Nephron progenitor cell (in vitro differentiated cells): ENCODE measurements at regions not wholly inside any gene's neighbourhood (a gene's known extent, or its start where the extent isn't known, plus 50 kb on each side); places are given as distances from the start of the nearest gene placed in this dataset.
"Not testable (repeated sequence)": the region's sequence is repeated elsewhere in the genome, so short reads cannot be mapped to it uniquely, and the experiment has no call there.

ENCODE experiments used
- DNase-seq: peaks from one replicate; pipeline ENCODE4 v3.0.0; 2021
- H3K27ac Mint-ChIP-seq: 2 replicates; pipeline ENCODE4 v1.8.0; 2021; ENCODE audit warnings: mild to moderate bottlenecking, moderate library complexity, mixed read lengths
- H3K27me3 Mint-ChIP-seq: 2 replicates; pipeline ENCODE4 v1.8.0; 2021; ENCODE audit warnings: mild to moderate bottlenecking, low read depth, mixed read lengths; ENCODE audit not compliant: poor library complexity
- H3K36me3 Mint-ChIP-seq: 2 replicates; pipeline ENCODE4 v1.8.0; 2021; ENCODE audit warnings: low read depth, mixed read lengths
- H3K4me1 Mint-ChIP-seq: 2 replicates; pipeline ENCODE4 v1.8.0; 2021; ENCODE audit warnings: mixed read lengths
- H3K4me3 Mint-ChIP-seq: 2 replicates; pipeline ENCODE4 v1.8.0; 2021; ENCODE audit warnings: mild to moderate bottlenecking, moderate library complexity, mixed read lengths
- H3K9me3 Mint-ChIP-seq: 2 replicates; pipeline ENCODE4 v1.8.0; 2021; ENCODE audit warnings: mild to moderate bottlenecking, moderate library complexity, mixed read lengths
- TF ChIP-seq, protein P1 (sequence below): fragments of 200-600 bp; sonication (generic); IDR thresholded peaks from 2 replicates; pipeline ENCODE4 v1.5.0; 2021; ENCODE audit warnings: antibody characterized with exemption

DNA sequence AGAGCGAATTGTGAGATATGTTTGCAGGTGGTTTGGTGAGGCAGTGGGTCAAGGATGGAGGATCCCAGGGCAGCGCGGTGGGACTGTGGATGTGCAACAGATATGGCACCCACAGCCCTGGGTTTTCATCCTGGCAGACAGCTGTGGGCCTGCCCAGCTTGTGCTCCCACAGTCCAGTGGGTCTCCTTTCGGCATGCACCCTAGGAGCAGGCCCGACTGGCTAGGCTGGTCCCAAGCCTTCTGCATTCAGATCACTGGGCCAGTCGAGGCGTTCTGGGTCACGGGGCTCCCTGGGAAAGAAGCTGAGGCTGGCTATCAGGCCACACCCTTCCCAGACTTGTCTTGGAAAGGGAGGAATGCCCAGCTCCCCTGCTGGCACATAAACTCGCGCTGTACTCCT, 2289.6 kb downstream of the ARAP2 start:
- TF ChIP-seq, protein P1, sequence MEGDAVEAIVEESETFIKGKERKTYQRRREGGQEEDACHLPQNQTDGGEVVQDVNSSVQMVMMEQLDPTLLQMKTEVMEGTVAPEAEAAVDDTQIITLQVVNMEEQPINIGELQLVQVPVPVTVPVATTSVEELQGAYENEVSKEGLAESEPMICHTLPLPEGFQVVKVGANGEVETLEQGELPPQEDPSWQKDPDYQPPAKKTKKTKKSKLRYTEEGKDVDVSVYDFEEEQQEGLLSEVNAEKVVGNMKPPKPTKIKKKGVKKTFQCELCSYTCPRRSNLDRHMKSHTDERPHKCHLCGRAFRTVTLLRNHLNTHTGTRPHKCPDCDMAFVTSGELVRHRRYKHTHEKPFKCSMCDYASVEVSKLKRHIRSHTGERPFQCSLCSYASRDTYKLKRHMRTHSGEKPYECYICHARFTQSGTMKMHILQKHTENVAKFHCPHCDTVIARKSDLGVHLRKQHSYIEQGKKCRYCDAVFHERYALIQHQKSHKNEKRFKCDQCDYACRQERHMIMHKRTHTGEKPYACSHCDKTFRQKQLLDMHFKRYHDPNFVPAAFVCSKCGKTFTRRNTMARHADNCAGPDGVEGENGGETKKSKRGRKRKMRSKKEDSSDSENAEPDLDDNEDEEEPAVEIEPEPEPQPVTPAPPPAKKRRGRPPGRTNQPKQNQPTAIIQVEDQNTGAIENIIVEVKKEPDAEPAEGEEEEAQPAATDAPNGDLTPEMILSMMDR: no peak
- H3K27ac Mint-ChIP-seq: no peak overlapping the region

DNA sequence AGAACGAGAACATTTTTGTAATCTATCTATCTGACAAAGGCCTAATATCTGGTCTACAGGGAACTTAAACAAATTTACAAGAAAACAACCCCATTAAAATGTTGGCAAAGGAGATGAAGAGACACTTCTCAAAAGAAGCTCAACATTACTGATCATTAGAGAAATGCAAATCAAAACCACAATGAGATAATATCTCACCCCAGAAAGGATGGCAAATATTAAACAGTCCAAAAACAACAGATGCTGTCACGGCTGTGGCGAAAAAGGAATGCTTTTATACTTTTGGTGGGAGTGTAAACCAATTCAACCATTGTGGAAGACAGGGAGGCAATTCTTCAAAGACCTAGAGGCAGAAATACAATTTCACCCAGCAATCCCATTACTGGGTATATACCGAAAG, 2284.8 kb downstream of the ARAP2 start:
- TF ChIP-seq, protein P1: no peak
- Mint-ChIP-seq H3K4me3 (no peak overlapping the region), H3K27me3 (peaks cover 2% of the 10 kb centered on the region)

More for the DNA sequence above, 2289.6 kb downstream of the ARAP2 start:
- H3K27me3 Mint-ChIP-seq: peaks cover 2% of the 10 kb centered on the region
- H3K36me3 Mint-ChIP-seq: no peaks in the 10 kb centered on the region
- no peak for DNase-seq
- H3K9me3 Mint-ChIP-seq: peaks cover 7% of the 10 kb centered on the region
- H3K4me1 Mint-ChIP-seq: no peaks in the 10 kb centered on the region
- no peak overlapping the region for H3K4me3 Mint-ChIP-seq

DNA sequence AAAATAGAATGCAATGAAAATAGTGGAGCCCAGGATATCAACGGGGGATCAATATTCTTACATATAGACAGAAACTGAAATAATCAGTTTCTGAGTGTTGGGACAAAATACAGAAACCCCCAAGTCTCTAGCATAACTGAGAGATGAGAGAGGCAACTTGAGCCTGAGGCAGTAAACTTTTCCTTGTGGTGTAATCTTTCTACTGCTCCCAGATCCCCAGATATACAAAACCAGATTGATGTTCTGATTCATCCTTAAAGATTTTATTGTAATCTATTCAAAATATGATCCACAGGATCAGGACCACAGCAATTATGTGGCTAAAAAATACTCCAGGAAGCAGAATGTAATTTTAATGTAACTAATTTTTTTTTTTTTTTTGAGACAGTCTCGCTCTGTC, 2282.6 kb downstream of the ARAP2 start:
- no peaks in the 10 kb centered on the region for H3K4me1 Mint-ChIP-seq
- TF ChIP-seq, protein P1: no peak
- H3K36me3 Mint-ChIP-seq: no peaks in the 10 kb centered on the region
- no peak overlapping the region for H3K4me3 Mint-ChIP-seq
- H3K27ac Mint-ChIP-seq: no peak overlapping the region
- peaks cover 8% of the 10 kb centered on the region for H3K9me3 Mint-ChIP-seq
- no peak for DNase-seq
- peaks cover 2% of the 10 kb centered on the region for H3K27me3 Mint-ChIP-seq

More for the DNA sequence above, 2284.8 kb downstream of the ARAP2 start:
- no peak for DNase-seq
- Mint-ChIP-seq H3K4me1 (no peaks in the 10 kb centered on the region), H3K9me3 (peaks cover 7% of the 10 kb centered on the region), H3K36me3 (no peaks in the 10 kb centered on the region), H3K27ac (no peak overlapping the region)

DNA sequence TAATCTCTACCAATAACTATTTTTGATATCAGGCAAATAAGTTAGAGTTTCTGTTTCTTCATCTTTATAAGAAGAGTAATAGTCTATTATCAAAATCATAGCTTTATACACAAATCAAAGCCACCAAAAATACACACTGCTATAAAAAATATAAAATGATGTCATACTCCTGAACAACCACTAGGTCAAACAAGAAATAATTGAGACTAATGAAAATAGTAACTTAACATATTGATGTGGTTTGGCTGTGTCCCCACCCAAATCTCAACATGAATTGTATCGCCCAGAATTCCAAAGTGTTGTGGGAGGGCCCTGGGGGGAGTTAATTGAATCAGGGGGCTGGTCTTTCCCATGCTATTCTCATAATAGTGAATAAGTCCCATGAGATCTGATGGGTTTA, 2277.5 kb downstream of the ARAP2 start:
- Mint-ChIP-seq H3K27me3 (no peaks in the 10 kb centered on the region), H3K36me3 (peaks cover 6% of the 10 kb centered on the region), H3K4me3 (no peak overlapping the region), H3K4me1 (no peaks in the 10 kb centered on the region), H3K9me3 (peaks cover 35% of the 10 kb centered on the region), H3K27ac (no peak overlapping the region)
- DNase-seq: no peak
- TF ChIP-seq, protein P1: no peak

DNA sequence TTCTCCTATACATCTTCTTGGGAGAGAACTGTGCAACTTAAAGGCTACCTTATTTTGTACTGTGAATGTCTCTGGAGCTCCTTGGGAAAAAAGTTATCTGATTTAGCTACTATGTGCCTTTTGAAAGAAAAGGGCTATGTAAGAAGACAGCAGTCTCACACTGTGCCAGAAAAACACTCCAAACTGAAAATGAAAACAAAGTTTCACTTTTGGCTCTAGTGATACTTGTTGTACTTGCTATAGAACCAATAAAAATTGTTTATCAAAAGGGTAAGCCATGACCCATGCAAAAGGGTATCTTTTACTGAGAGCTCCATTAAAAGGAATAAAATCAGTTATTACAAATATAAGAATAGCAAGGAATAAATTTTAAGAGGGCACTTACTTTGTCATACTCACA, 2270.0 kb downstream of the ARAP2 start:
- no peaks in the 10 kb centered on the region for H3K27me3 Mint-ChIP-seq
- no peak overlapping the region for H3K27ac Mint-ChIP-seq
- TF ChIP-seq, protein P1: no peak
- DNase-seq: no peak
- H3K9me3 Mint-ChIP-seq: peaks cover 11% of the 10 kb centered on the region
- no peaks in the 10 kb centered on the region for H3K36me3 Mint-ChIP-seq
- H3K4me1 Mint-ChIP-seq: no peaks in the 10 kb centered on the region
- H3K4me3 Mint-ChIP-seq: no peak overlapping the region

DNA sequence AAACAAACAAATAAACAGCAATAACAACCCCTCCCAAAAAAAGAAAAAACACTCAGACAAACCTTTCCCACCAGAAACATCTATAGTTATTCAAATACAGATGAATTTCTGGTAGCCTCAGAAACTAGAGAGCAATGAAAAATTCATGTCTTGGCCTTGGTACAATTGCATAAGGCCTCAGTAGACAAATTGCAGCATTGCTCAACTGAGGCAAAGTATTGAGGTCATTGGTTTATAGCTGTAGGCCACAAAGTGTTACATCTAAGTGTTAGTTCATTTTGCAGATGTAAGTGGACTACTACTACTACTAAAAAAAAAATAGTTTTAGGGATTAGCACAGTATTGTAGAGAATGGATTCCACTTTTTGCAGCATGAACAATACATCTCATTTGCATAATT, 2268.3 kb downstream of the ARAP2 start:
- TF ChIP-seq, protein P1: no peak
- H3K4me3 Mint-ChIP-seq: no peak overlapping the region
- no peak for DNase-seq
- H3K4me1 Mint-ChIP-seq: no peaks in the 10 kb centered on the region
- H3K9me3 Mint-ChIP-seq: no peaks in the 10 kb centered on the region
- H3K36me3 Mint-ChIP-seq: no peaks in the 10 kb centered on the region
- H3K27ac Mint-ChIP-seq: no peak overlapping the region
- H3K27me3 Mint-ChIP-seq: no peaks in the 10 kb centered on the region

DNA sequence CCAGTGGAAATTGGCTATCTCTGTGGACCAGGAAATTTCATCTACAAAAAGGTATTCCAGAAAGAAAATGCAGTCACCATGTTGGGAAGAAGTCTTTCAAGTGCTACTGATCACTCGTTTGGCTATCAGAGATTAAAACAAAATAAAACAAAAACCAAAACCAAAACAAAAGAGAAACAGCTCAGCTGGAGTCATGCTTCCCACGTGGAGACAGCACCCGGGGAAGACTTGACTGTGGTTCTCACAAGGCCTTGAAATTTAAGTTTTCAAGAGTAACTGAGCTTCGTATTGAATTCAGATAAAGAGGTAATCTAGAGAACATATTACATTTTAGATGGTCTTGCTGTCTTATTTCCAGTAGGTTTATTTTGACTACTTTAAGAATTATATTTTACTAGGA, 2264.5 kb downstream of the ARAP2 start:
- not testable (repeated sequence) for H3K27ac Mint-ChIP-seq, H3K9me3 Mint-ChIP-seq, DNase-seq, H3K4me1 Mint-ChIP-seq, H3K4me3 Mint-ChIP-seq, H3K27me3 Mint-ChIP-seq, H3K36me3 Mint-ChIP-seq
